NT2/D1 (cell line): ENCODE measurements at regions not wholly inside any gene's neighbourhood (a gene's known extent, or its start where the extent isn't known, plus 50 kb on each side); places are given as distances from the start of the nearest gene placed in this dataset.

Experiments used
- SUZ12 ChIP-seq: IDR thresholded peaks from 2 replicates; pipeline ENCODE4 v1.6.1; 2011; ENCODE audit not compliant: insufficient read length, insufficient read depth; ENCODE audit errors: extremely low read depth
- YY1 ChIP-seq: IDR thresholded peaks from 2 replicates; pipeline ENCODE4 v1.6.1; 2011; ENCODE audit not compliant: insufficient read length, insufficient read depth
- ZNF274 ChIP-seq: IDR thresholded peaks from 2 replicates; pipeline ENCODE4 v1.6.1; 2011; ENCODE audit warnings: mild to moderate bottlenecking, low read depth, low read length

GRCh38 chr5:159641371-159642039 lies 274.8 kb upstream of the ADRA1B start:
- TF ChIP-seq ZNF274 (no peak), YY1 (no peak), SUZ12 (no peak)
